GM18870 (cell line): ENCODE measurements at regions not wholly inside any gene's neighbourhood (a gene's known extent, or its start where the extent isn't known, plus 50 kb on each side); places are given as distances from the start of the nearest gene placed in this dataset.

ENCODE experiments used
- ATAC-seq: cut with Tn5 transposase; IDR thresholded peaks from one replicate; pipeline ENCODE4 v1.9.1; 2021; ENCODE audit warnings: moderate library complexity; ENCODE audit not compliant: unreplicated experiment

GRCh38 chr3:177590826-177591225 is 393.5 kb upstream of the TBL1XR1 start:
- no peak for ATAC-seq

- peak; percentile 76 for ATAC-seq
Measured at GRCh38 chr3:177591379-177591778, 394.1 kb upstream of the TBL1XR1 start.

DNA sequence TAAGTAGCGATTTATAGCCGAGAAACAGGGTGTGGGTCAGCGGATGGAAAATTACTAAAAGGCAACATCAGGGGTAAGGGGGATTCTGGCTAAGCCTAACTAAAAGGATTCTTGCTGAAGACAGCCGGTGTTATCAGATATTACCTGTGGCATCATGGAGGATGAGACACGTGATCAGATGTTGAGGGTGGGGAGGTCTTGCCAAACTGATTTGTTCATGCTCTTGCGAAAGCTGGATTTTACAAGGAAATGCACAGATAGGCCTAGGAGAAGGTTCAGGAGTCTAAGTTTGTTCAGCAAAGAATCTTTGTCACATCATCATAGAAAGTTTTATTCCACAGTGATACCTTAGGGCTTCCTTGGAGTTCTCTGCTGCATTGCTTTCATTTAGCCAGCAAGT is 396.8 kb upstream of the TBL1XR1 start:
- no peak for ATAC-seq

DNA sequence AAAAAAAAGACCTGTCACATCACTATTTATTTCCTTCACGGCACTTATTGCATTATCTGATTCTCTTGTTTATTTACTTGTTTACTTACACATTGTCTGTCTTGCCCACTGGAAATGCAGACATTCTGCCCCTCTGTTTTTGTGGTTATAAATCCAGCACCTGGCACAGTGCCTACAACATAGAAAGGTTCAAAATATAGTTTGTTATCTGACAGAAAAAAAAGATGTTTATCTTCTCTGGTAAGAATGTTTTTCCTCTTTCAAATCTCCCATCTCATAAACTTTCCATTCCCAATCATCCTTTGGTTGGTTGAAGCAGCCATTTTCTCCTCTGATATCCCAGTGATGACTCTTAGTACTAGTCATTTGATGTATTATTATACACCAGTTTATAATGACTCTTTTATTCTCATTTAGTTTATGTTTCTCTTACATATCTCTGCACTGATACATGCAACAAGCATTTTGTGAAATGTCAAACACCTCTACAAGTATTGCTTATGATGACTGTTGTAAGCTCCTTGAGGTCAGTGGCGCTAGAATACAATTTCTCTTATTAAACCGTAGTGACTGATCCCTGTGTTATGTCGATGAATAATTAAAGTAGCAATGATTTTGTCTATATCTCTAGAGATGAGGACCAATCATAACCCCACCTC is 398.4 kb upstream of the TBL1XR1 start:
- no peak for ATAC-seq

DNA sequence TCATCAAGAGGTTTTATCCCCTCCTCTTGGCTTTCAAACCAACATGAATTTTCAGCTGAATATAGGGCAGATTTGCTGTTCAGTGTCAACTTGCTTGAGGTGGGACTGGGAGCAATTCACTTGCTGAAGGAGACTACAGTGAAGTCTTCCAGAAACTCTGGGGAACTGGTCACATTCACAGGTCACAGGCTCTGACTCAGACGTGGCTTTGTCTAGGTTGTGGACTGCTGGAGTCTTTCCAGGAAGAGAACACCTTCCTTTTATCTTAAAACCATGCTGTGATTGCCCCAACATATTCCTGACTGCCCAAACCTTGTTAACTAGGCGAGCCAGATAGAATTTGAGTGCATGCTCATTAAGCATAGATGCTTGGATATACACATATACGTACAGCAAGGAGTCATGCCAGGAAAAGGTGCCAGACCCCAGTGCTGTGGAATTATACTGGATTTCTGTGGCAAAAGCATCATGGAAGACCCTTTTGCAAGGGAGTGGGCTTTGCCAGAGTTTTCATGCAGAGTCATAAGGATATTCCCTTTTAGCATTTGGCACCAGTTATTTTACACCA is 399.1 kb upstream of the TBL1XR1 start:
- no peak for ATAC-seq

GRCh38 chr3:177596816-177597271 is 399.6 kb upstream of the TBL1XR1 start:
- no peak for ATAC-seq

- peak; percentile 85 for ATAC-seq
Measured at GRCh38 chr3:177597311-177598096, 400.2 kb upstream of the TBL1XR1 start.

DNA sequence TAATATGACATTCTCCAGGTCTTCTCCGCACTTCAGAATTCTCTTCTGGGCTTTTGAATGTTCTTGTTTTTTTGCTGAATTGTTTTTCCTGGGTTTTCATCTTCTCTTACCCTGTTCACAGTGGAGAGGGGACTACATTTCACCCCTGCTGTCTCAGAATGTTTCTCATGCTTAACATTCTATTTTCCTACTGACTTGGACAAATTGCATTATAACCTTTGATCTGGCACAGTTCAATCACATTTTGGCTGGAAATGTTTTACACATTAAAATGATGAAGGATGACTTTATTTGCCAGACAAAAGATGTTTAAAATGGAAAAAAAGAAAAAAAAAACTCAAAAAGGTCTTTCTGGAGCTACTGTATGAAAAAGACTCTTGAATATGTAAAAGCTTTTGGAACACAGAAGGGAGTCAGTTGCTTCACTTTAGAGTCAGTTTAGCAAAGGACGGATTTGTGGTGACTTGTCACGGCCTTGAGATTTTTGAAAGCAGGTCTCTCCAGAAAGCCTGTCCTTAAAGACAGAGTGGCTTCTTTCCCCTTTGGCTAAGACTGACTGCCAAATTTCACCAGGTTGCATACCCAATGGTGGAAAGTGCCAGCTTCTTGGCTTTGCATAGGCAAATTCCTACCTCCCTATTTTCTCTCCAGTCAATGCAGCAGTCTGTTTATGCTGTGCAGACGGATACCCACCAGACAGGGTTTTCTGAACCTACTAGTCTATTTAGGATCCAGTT is 401.0 kb upstream of the TBL1XR1 start:
- ATAC-seq = no peak

DNA sequence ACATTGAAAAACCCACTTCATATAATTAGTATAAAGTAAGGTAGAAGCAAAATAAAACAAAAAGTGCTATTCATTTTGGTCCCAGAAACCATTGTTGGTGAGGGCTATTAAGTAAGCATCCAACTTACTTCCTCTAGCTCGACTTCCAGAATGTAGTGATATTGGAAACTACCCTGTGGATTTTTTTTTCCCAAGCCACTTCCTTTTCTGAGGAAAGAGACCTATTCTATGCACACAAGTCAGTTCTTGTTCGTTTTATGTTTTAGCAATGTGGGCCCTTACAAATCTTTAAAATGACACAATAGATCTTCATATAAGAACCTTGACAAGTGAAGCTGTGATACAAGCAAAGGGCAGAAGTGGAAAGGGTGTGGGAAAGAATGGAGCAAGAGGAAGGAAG is 402.0 kb upstream of the TBL1XR1 start:
- ATAC-seq = no peak

GRCh38 chr3:177599837-177600236 is 402.6 kb upstream of the TBL1XR1 start:
- ATAC-seq = no peak

DNA sequence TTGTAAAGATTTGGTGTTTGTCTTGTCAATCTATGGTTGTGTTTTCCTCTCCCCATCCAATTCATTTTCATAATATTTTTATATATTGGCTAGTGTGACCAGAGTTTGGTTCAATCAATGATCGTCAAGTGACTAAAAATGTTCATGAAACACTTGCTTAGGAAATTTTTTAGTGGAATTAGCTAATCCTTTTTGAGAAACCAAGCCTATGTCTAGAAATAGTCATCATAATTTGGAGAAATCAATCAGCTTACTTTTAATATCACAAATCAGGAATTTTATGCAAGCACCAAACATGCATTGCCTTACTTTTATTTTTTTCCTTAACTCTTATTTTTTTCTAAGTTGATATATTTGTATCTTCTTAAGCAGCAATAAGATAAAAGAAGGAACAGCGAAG is 403.1 kb upstream of the TBL1XR1 start:
- ATAC-seq = no peak

DNA sequence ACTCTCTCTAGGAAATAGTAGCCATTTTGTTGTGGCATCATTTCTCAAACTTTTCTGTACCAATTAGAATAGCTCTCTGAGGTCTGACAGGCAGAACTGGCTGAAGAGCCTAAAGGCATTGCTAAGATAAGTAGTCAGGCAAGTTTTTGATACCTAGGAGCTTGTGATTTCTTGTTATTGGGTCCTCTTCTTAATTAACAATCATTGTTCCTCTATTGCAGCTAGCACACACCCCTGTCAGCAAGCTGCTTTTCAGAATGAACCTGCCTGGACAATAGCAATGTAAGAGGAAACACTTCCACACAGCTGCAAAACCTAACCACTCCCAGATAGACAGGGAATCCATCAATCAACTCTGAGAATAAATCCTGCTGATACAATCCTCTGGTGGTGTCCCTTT is 403.9 kb upstream of the TBL1XR1 start:
- no peak for ATAC-seq

GRCh38 chr3:177602601-177603147 is 405.4 kb upstream of the TBL1XR1 start:
- no peak for ATAC-seq

- peak; percentile 87 for ATAC-seq
Measured at GRCh38 chr3:177603148-177603603, 405.9 kb upstream of the TBL1XR1 start.

DNA sequence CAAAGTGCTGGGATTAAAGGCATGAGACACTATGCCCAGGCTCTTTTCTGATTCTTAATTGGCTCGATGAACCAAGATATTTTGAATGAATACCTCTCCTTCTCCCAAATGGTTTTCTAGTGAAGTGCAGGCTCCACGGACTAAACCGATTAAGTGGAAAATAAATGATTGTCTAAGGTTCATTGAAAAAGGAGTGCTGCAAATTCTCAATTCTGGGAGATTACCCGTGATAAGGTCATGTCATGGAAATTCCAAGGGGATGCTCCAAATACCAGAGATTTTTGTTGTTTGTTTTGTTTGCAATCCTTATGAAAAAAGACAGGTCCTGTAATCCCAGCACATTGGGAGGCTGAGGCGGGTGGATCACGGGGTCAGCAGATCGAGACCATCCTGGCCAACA is 406.9 kb upstream of the TBL1XR1 start:
- no peak for ATAC-seq

- ATAC-seq = no peak
Measured at GRCh38 chr3:177606891-177607290, 409.6 kb upstream of the TBL1XR1 start.

GRCh38 chr3:177607589-177607988 is 410.3 kb upstream of the TBL1XR1 start:
- no peak for ATAC-seq

DNA sequence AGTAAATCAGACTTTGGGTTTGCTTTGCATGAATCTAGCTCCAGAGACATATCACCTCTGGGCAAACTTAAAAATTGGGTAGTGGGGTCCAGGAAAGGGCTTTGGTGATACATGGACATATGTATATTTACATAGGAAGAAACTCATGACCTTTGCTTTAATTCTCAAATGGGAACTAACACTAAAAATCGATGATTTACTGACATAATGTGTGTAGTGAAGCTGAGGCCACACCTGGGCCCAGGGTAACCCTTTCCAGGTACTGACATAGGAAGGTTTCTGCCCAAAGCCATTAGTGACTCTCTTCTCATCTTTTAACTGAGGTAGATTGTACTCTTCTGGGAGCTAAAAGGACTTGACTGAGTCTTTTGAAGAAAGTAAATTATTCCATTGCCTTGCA is 411.2 kb upstream of the TBL1XR1 start:
- no peak for ATAC-seq

- no peak for ATAC-seq
Measured at GRCh38 chr3:177609613-177610012, 412.3 kb upstream of the TBL1XR1 start.

GRCh38 chr3:177610262-177610661 is 413.0 kb upstream of the TBL1XR1 start:
- no peak for ATAC-seq
